HCT116 (cell line): ENCODE measurements at regions not wholly inside any gene's neighbourhood (a gene's known extent, or its start where the extent isn't known, plus 50 kb on each side); places are given as distances from the start of the nearest gene placed in this dataset.

ENCODE experiments used
- ATAC-seq: fragments of 200-7000 bp; cut with Tn5 transposase; 2 replicates; pipeline ENCODE4 v1.9.1; 2020; ENCODE audit warnings: mild to moderate bottlenecking, moderate library complexity
- BruUV-seq: library from RNA; stranded (reverse); fragments of 400-500 nt; replicated peaks from 2 replicates; lab custom pipeline; 2021; lab: Mats Ljungman, UMichigan
- CTCF ChIA-PET: fragments of 300-600 bp; sonication (Branson Sonifier 250); formaldehyde crosslinking; loops from one replicate; lab custom pipeline; 2021; ENCODE audit warnings: antibody characterized with exemption; lab: Charles Lee
- POLR2A ChIA-PET: fragments of 300-600, 350-600 bp; sonication (Branson Sonifier 250); formaldehyde crosslinking; loops from one replicate; lab custom pipeline; 2021; ENCODE audit warnings: antibody characterized with exemption; lab: Charles Lee
- RAD21 ChIA-PET, 2 experiments: fragments of 300-600 bp; sonication (Branson Sonifier 250); formaldehyde crosslinking; loops; one replicate each; lab custom pipeline; 2023; ENCODE audit warnings: low total read pairs in 2 of 2; ENCODE audit not compliant: uncharacterized antibody in 2 of 2, unreplicated experiment in 2 of 2, low non-redundant PET in 1 of 2; lab: Charles Lee
- DNase-seq: peaks from one replicate; pipeline ENCODE4 v3.0.0-alpha.2; 2010; ENCODE audit warnings: low read depth, low spot score
- H2AFZ ChIP-seq: fragments of 200-600 bp; shearing (Covaris generic), sonication (generic); 2 replicates; pipeline ENCODE4 v1.6.1; 2017; ENCODE audit warnings: low read depth, mixed run types, mixed read lengths, antibody characterized with exemption, low read length; ENCODE audit not compliant: poor library complexity, severe bottlenecking
- H3K27ac ChIP-seq: 2 replicates; pipeline ENCODE4 v1.5.1; 2012; ENCODE audit warnings: low read depth, low read length
- H3K27me3 ChIP-seq: fragments of 200-600 bp; sonication (generic); 2 replicates; pipeline ENCODE4 v1.6.1; 2016; ENCODE audit warnings: mixed run types, low read length, mixed read lengths; ENCODE audit not compliant: insufficient read depth
- H3K36me3 ChIP-seq, 2 experiments: fragments of 200-500 bp in 1 of 2; fragments of 200-600 bp in 1 of 2; sonication (Bioruptor generic) in 1 of 2; sonication (generic) in 1 of 2; 2 replicates each; pipeline versions ENCODE4 v1.5.1 to v1.6.1; 2014 to 2016; ENCODE audit warnings: low read length in 2 of 2, inconsistent platforms in 1 of 2, mixed read lengths in 1 of 2, mixed run types in 1 of 2; ENCODE audit not compliant: insufficient read depth in 2 of 2, control insufficient read depth in 1 of 2
- H3K4me1 ChIP-seq, 2 experiments: fragments of 200-600 bp in 1 of 2; sonication (generic) in 1 of 2; 2 replicates each; pipeline versions ENCODE4 v1.5.1 to v1.6.1; 2012 to 2017; ENCODE audit warnings: low read length in 2 of 2, inconsistent platforms in 1 of 2, mild to moderate bottlenecking in 1 of 2, mixed read lengths in 1 of 2, mixed run types in 1 of 2, moderate library complexity in 1 of 2; ENCODE audit not compliant: insufficient read depth in 2 of 2, control insufficient read depth in 1 of 2
- H3K4me2 ChIP-seq: fragments of 200-600 bp; sonication (generic); 2 replicates; pipeline ENCODE4 v1.6.1; 2017; ENCODE audit warnings: mixed run types, low read length, mixed read lengths
- H3K4me3 ChIP-seq, 2 experiments: fragments of 200-600 bp in 1 of 2; sonication (generic) in 1 of 2; replicated peaks in 1 of 2; 2 replicates each; pipeline ENCODE4 v1.5.1; 2011 to 2016; ENCODE audit warnings: low read length in 2 of 2, control low read depth in 1 of 2, low read depth in 1 of 2, mild to moderate bottlenecking in 1 of 2, mixed read lengths in 1 of 2, mixed run types in 1 of 2
- H3K79me2 ChIP-seq: fragments of 200-600 bp; sonication (generic); 2 replicates; pipeline ENCODE4 v1.6.1; 2017; ENCODE audit warnings: mild to moderate bottlenecking, mixed run types, low read length, moderate library complexity, mixed read lengths; ENCODE audit not compliant: insufficient read depth
- H3K9ac ChIP-seq: fragments of 200-600 bp; sonication (generic); 2 replicates; pipeline ENCODE4 v1.6.1; 2016; ENCODE audit warnings: low read length, mixed read lengths
- H3K9me2 ChIP-seq: fragments of 200-600 bp; sonication (generic), shearing (Covaris generic); 2 replicates; pipeline ENCODE4 v1.6.1; 2017; ENCODE audit warnings: mixed run types, mild to moderate bottlenecking, moderate library complexity; ENCODE audit not compliant: insufficient read depth
- H3K9me3 ChIP-seq, 2 experiments: fragments of 200-500 bp in 1 of 2; fragments of 200-600 bp in 1 of 2; sonication (Bioruptor generic) in 1 of 2; sonication (generic) in 1 of 2; 2 replicates each; pipeline ENCODE4 v1.6.1; 2014 to 2017; ENCODE audit warnings: low read length in 2 of 2, mixed read lengths in 2 of 2, inconsistent platforms in 1 of 2, low read depth in 1 of 2, mild to moderate bottlenecking in 1 of 2, mixed run types in 1 of 2, moderate library complexity in 1 of 2; ENCODE audit not compliant: control insufficient read depth in 1 of 2, insufficient read depth in 1 of 2
- H4K20me1 ChIP-seq: fragments of 200-600 bp; sonication (generic), shearing (Covaris generic); 2 replicates; pipeline ENCODE4 v1.6.1; 2017; ENCODE audit warnings: mixed run types, mild to moderate bottlenecking, moderate library complexity; ENCODE audit not compliant: insufficient read depth
- ATF3 ChIP-seq: IDR thresholded peaks from 2 replicates; pipeline ENCODE4 v1.6.1; 2012
- CBX3 ChIP-seq: IDR thresholded peaks from 2 replicates; pipeline ENCODE4 v1.6.1; 2012; ENCODE audit warnings: low read depth
- CTCF ChIP-seq, 3 experiments: fragments of 200-600 bp in 1 of 3; sonication (generic) in 1 of 3; IDR thresholded peaks in 2 of 3; conservative IDR thresholded peaks in 1 of 3; 2 replicates each; pipeline ENCODE4 v1.5.1; 2012 to 2017; ENCODE audit warnings: low read depth in 2 of 3, low read length in 2 of 3, antibody characterized with exemption in 1 of 3, borderline replicate concordance in 1 of 3, control low read depth in 1 of 3, mild to moderate bottlenecking in 1 of 3, mixed read lengths in 1 of 3, mixed run types in 1 of 3, moderate library complexity in 1 of 3; ENCODE audit not compliant: insufficient read depth in 1 of 3
- ELF1 ChIP-seq: IDR thresholded peaks from 2 replicates; pipeline ENCODE4 v1.6.1; 2012; ENCODE audit warnings: low read depth, borderline replicate concordance
- RAD21 ChIP-seq: IDR thresholded peaks from 2 replicates; pipeline ENCODE4 v1.6.1; 2012; ENCODE audit warnings: low read depth, mild to moderate bottlenecking
- intact Hi-C: fragments of 100-400 bp; cut with micrococcal nuclease; formaldehyde crosslinking; loops from 2 replicates; pipeline ENCODE4 v1.10.0; 2022
- TF ChIP-seq, protein P1 (sequence below): IDR thresholded peaks from 2 replicates; pipeline ENCODE4 v1.6.1; 2012; ENCODE audit warnings: low read depth

GRCh38 chr2:12803607-12804006 lies 86.9 kb downstream of the TRIB2 start (continued):
- TF ChIP-seq, protein P1, sequence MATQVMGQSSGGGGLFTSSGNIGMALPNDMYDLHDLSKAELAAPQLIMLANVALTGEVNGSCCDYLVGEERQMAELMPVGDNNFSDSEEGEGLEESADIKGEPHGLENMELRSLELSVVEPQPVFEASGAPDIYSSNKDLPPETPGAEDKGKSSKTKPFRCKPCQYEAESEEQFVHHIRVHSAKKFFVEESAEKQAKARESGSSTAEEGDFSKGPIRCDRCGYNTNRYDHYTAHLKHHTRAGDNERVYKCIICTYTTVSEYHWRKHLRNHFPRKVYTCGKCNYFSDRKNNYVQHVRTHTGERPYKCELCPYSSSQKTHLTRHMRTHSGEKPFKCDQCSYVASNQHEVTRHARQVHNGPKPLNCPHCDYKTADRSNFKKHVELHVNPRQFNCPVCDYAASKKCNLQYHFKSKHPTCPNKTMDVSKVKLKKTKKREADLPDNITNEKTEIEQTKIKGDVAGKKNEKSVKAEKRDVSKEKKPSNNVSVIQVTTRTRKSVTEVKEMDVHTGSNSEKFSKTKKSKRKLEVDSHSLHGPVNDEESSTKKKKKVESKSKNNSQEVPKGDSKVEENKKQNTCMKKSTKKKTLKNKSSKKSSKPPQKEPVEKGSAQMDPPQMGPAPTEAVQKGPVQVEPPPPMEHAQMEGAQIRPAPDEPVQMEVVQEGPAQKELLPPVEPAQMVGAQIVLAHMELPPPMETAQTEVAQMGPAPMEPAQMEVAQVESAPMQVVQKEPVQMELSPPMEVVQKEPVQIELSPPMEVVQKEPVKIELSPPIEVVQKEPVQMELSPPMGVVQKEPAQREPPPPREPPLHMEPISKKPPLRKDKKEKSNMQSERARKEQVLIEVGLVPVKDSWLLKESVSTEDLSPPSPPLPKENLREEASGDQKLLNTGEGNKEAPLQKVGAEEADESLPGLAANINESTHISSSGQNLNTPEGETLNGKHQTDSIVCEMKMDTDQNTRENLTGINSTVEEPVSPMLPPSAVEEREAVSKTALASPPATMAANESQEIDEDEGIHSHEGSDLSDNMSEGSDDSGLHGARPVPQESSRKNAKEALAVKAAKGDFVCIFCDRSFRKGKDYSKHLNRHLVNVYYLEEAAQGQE: no peak
- TF ChIP-seq CBX3: no peak
- no peak for TF ChIP-seq ELF1
- TF ChIP-seq CTCF (IDR thresholded peaks at IDR 0.05 in 2 of 3, conservative IDR thresholded peaks at IDR 0.05 in 1 of 3; ENCODE audit: borderline replicate concordance in 1 of 3, insufficient read depth in 1 of 3, low read depth in 2 of 3, low read length in 2 of 3): no peak

GRCh38 chr2:12804091-12804856 lies 87.5 kb downstream of the TRIB2 start:
- no peak overlapping the region for H2AFZ ChIP-seq
- intact Hi-C loops: no loop called here
- no TSS peak for BruUV-seq

More at GRCh38 chr2:12804091-12804856, 87.5 kb downstream of the TRIB2 start:
- H3K79me2 ChIP-seq: no peaks in the 10 kb centered on the region
- no peak for ATAC-seq
- TF ChIP-seq ATF3 (no peak), RAD21 (peak; percentile 25; the same call in 1 of the 2 replicates)
- no peaks in the 10 kb centered on the region for H3K4me1 ChIP-seq
- H3K9ac ChIP-seq: no peak overlapping the region
- CTCF ChIA-PET: no interaction called here
- no peak overlapping the region for H3K27ac ChIP-seq
- no peaks in the 10 kb centered on the region for H3K27me3 ChIP-seq
- no peaks in the 10 kb centered on the region for H3K36me3 ChIP-seq
- H3K9me2 ChIP-seq: no peaks in the 10 kb centered on the region
- POLR2A ChIA-PET: no interaction called here
- H4K20me1 ChIP-seq: no peaks in the 10 kb centered on the region; the same call in 1 of the 2 replicates
- no peak overlapping the region for H3K4me2 ChIP-seq
- DNase-seq: no peak
- H3K4me3 ChIP-seq: no peak overlapping the region
- peaks cover 0 to 10% of the 10 kb centered on the region in 2 experiments; a peak in 1 of 4 replicates for H3K9me3 ChIP-seq
- RAD21 ChIA-PET: no interaction called here
